ENCODE measurements at regions not wholly inside any gene's neighbourhood (a gene's known extent, or its start where the extent isn't known, plus 50 kb on each side); places are given as distances from the start of the nearest gene placed in this dataset.
"Not testable (repeated sequence)": the region's sequence is repeated elsewhere in the genome, so short reads cannot be mapped to it uniquely, and the experiment has no call there.

DNA sequence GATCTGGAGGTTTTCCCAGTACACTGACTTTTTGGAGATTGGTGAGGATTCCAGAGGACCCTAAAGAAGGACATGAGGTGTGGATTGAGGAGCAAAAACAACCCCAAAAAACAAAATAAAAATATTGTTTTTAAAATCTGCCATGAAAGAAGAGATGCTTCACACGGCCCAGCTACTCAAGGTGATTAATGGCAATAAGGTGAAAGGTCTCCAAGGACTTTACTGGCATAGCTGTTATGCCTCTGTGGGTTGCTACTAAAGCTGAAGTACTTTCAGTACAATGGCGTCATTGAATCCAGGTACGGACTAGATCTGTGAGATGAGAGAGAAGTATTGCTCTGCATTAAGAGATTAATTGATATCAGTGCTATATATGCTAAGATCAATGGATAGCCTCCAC, 606.4 kb downstream of the TDRD15 start:
- no peak for DNase-seq

DNA sequence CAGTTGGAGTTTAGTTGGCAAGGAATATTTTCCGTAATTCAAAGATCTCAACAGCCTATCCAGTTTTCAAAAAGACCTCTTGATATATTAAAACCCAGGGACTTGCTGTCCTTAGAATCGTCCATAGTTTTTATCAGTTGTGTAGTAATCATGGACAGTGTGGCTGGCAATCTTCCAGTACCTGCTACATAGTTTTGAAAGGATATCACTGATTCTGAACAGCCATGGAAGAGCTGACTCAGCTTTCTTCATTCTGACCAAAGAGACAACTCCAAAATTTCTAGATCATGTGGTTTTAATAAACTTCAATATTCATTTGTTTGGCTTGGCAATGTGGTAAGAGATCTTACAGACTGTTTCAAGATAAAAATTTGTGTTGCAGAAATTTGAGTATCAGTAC, 616.7 kb downstream of the TDRD15 start:
- no peak for DNase-seq

DNA sequence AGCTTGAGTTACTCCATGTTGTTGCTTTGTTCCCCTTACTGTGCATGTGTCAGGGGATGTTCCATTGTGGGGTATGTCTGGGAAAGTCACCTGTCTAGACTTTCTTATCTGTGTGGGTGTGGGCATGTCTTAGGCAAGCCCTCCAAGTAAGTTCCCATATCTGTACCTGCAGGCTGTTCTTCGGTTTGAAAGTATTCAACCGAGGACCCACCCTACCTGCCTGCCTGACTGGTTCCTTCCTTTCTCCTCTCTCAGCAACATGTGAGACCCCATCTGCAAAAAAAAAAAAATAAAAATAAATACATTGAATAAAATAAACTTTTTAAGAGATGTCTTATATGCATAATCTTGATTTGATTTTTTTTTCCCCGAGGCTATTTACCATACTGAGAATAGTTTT, 622.7 kb downstream of the TDRD15 start:
- DNase-seq = no peak

DNA sequence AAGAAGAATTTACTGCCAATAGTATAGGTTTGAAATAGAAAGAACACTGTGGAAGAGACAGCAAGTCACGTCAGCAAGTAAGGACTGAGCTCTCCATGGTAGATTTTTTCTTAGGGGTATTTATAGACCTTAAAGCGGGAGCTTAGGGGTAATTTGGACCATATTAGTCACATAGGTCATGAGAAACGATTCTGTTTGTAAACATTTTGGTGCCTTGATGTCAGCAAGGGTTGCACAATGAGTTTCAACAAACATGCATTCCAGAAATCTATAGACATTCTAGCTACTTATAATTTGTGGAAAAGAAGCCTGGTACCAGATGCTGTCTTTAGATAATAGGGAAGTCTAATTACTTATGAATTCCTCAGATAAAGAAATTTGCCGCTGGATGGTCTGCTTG, 624.7 kb downstream of the TDRD15 start:
- no peak for DNase-seq

DNA sequence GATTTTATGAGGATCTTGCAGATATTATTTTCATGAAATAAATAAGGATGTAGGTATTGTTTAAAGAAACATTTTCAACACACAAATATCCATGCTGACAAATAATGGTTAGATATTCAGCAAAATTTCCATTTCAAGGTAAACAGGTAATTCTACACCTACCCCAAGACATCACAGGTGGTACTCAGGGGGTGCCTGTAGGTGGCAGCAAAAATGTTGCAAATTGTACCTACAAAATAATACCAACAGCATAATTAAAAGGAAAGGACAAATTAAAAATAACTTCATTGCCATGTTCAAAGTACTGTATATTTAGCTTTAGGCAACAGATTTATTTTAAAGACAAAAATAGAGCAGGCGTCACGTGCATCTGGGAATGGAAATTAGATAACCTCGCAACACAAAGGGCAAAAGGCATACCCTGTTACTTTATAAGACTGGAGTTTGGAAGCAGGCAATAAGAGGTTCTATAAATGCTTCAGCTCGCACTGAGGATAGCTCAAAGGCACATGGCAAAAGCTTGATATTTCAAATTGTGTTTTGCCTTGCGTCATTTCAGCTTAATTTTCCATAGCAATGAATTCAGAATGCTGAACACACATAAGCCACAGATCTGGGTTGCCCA, 630.5 kb downstream of the TDRD15 start:
- no peak for DNase-seq

DNA sequence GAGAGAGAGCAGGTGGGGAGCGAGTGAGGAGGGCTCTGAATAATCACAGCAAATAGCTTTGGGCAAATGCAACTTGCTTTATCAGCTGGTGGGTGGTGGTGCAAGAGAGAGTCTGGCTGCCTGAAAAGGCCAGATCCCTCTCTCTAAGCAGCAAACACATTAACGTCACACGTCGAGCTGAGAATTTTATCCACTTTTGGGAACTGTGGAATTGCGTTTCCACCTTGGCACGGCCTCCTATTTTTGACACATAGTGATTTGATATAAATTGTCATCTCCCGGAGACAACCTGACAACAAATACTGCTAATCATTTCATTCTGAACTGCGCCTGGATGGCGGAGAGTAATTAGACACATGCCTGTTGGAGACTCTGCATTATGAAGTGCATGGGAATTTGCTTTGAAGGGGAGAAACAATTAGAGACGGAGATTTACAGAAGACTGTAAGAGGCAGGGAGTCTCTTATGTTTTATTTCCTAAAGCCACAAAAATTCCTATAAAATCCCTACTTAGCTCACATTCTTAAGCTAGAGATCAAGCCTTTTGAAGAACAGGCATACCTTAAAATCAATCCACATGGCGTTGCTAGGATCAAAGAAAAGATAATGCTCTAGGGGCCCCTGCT, 634.1 kb downstream of the TDRD15 start:
- DNase-seq = no peak

DNA sequence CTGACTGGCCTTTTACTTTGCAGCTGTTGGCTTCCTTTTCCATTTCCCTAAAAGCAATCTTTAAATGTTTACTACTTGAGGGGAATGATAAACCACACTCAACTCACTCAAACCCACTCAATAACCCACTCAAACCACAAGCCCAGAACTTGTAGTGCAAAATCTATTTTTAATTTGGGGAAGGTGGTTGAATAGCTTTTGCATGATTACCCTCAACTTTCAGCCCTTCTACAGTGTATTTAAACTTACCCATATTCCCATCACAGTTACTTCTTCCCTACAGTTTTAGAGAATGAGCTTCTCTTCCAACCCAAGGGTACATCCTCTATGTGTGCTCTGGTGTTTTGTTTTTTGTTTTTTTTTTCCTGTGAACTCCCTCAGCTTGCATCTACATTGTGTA, 636.1 kb downstream of the TDRD15 start:
- DNase-seq = no peak

DNA sequence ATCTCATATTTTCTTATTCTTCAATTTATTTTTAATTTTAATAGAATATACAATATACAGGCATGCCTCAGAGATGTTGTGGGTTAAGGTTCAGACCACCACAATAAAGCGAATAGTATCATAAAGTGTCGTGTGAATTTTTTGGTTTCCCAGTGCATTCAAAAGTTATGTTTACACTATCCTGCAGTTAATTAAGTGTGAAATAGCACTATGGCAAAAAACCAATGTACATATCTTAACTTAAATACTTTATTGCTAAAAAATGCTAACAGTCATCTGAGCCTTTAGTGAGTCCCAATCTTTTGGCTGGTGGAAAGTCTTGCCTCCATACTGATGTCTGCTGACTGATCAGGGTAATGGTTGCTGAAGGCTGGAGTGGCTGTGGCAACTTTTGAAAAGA, 637.6 kb downstream of the TDRD15 start:
- DNase-seq = no peak

DNA sequence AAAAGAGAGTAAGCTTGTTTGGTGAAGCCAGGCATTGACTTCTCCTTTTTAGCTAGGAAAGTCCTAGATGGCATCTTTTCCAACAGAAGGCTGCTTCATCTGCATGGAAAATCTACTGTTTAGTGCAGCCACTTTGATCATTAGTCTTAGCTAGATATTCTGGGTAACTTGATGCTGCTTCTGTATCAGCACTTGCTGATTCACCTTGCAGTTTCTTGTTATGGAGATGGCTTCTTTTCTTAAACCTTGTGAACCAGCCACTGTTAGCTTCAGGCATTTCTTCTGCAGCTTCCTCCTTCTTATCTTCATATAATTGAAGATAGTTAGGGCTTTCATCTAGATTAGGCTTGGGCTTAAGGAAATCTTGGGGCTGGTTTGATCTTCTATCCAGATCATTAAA, 639.7 kb downstream of the TDRD15 start:
- no peak for DNase-seq

DNA sequence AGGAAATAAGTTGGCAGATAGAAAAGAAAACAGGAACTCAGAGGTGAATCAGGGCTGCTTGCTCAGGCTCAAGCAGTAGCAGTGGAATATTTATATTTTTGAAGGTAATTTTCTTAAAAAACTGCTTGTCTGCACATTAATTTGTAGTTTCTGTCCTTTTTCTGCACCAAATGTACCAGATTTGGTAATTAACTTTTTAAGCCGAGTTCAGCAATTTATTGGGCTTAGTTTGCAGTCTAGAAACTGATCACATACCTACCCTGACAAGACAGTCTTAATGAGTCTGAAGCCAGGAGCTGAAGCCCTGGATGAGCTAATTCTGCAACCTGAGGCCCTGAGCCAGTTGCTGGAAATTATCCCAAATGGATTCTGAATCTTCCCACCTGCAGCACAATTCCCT, 647.0 kb downstream of the TDRD15 start:
- DNase-seq = no peak

DNA sequence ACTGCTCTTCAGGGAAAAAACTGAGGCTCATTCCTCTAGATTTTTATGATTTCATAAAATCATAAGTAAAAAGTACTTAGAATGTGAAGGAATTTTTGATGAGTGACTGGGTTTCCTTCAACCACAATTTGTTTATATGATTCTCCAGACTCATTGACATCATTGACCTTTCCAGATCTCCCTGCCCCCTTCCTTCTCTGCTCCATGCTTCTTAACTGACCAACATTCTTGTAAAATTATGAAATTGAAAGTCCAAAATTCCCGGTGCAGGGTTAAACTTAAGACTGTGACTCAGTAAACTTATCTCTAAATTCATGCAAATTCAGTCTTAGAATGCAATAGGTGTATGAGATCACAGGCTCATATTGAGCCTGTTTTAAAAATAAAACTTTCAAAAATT, 648.9 kb downstream of the TDRD15 start:
- DNase-seq = no peak

DNA sequence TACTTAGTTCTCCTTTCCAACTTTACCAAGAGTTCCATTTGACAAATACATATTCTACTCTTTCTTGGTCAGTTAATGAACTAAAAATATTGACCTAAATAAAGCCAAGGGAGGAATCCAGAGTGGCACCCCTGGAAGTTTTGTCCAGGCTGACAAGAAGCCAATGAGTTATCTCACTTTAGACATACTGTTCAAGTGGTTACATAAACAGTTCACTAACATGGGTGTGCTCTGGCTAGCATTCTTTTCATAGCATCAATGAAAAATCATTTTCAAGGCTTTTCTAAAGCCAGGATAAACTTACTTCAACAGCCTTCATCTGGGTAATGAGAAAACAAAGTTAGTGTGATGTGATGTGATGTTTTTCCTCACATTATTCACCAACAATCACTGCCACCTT, 649.4 kb downstream of the TDRD15 start:
- no peak for DNase-seq

DNA sequence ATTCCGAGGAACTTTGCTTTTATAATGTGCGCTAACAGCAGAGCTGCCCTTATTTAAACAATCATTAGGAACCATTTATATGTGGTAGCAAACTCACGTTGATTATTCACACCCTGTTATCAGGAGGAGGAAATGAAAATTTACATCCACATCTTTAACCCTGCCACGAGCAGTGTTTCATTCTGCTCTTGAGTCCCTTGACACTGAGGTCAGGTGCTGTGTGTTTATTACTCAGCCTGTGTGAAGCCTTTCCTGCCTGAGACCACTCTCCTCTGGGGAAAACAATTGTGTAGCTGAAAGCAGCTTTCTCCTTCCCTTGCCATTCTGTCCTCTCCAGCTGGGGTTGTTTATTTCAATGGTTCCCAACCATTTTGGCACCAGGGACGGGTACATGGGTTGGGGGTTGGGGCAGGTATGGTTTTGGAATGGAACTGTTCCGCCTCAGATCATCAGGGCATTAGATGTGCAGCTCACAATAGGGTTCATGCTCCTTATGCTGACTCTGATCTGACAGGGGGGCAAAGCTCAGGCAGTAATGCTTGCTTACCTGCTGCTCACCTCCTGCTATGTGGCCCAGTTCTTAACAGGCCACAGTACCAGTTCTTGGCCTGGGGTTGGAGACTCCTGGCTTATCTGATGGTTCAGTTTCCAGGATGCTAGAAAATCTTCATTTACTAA, 651.1 kb downstream of the TDRD15 start:
- no peak for DNase-seq

DNA sequence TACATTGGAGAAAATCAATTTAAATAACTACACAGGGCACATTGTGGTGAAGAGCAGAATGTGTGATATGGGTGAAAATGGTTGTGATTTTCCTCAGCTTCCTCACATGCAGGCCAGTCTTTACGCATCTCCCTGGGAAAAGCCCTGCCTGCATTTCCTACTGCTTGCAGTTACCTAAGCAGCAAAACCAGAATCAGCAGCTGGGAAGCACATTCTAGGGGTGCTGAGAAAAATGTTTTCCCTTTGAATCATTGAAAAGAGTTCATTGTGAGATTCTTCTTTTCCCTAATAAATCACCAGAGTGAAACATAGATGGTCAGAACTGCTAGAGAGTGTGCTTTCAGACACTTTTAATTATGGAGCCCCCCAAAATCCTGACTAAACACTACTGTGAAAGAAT, 656.0 kb downstream of the TDRD15 start:
- no peak for DNase-seq

DNA sequence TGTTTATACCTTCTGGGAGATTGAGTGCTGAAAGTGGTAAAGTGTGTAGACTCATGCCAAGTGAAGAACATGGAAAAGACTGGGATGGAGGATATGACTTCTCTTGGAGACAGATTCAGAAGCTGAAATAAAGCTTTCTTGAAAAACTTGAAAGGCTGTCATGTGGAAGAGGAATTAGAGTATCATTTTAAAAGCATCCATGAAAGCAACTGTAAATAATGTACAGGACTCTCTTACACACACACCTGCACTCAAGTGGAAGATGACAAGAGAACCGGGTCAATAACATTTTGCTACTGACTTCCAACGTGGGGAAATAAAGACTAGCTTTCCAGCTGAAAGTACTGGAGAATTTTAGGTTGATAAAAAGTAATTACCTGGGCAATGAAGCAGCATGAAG, 658.2 kb downstream of the TDRD15 start:
- no peak for DNase-seq

DNA sequence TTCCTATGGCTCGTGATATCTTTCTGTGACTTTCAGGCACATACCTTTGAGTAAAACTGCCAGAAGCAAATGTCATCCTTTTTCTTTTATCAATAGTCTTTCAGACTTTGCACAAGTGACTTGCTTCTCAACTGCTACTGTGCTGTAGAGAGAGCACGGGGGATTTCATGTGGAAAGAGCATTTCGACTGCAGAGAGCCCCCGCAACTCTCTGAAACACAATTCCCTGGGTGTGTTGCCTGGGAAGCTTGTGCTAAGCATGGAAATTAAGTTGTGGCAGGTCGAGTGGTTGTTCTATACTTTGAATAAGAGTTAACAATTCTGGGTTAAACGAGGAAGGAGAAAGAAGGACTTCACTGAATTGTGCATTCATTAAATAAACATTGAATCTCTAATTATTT, 659.1 kb downstream of the TDRD15 start:
- DNase-seq = no peak

DNA sequence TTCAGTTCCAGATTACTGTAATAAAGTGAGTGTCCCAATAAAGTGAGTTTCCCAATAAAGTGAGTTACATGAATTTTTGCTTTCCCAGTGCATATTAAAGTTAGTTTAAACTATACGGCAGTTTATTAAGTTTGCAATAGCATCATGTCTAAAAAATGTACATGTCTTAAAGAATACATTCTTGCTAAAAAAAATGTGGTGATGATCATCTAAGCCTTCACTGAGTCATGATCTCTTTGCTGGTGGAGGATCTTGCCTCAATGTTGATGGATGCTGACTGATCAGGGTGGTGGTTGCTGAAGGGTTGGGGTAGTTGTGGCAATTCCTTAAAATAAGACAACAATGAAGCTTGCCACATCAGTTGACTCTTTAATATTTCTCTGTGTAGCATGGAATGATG, 664.2 kb downstream of the TDRD15 start:
- no peak for DNase-seq

DNA sequence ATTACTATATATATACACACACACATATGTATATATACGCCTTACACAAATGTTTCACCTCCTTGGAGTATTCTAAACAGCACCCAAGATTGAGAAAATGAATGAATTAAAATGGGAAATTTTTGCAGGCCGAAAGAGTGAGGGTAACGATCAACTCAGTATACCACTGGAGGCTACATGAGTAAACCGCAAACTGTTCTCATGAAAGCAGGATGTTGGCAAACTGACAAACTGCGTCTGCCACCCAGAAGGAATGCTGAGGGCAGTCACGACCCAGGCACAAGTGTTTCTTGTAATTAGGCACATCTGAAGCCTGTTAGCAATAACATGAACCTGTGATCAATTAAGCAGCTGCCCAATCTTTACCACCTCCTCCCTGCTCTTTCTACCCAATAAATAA, 666.5 kb downstream of the TDRD15 start:
- not testable (repeated sequence) for DNase-seq

DNA sequence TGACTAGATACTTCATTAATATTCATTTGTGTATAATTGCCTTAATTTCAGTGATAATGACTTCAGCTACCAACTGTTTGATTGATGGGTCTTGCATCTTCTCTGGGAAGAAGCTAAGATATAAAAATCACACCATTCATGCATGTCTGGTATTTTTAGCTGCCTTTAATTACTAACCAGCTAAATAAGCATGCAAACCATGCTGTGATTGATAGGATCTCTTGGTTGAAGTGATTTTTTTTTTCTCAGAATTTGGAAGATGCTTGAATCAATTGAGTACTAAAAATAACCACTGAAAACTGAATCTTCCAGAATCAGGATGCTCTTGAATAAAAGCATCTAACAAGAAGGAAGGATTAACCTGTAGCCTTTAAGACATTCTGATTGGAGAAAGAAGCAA, 668.8 kb downstream of the TDRD15 start:
- DNase-seq = no peak

DNA sequence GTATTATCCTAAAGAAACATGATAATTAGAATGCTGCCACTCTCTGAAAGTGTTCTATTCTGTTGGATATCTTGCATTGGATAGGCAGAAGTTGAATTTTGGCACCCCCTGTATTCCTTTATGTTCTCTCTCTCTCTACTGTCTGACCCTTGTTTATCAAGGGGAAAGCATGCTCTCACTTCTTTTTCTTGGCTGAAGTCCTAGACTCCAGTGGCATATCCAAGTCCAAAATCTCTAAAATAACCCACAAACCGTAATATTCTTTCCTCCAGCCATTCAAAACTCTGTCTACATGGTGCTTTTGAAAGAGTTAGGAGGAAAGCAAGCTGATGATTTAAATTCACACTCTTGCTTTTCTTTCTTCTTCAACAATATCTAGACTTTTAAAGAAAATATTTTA, 669.7 kb downstream of the TDRD15 start:
- no peak for DNase-seq

DNA sequence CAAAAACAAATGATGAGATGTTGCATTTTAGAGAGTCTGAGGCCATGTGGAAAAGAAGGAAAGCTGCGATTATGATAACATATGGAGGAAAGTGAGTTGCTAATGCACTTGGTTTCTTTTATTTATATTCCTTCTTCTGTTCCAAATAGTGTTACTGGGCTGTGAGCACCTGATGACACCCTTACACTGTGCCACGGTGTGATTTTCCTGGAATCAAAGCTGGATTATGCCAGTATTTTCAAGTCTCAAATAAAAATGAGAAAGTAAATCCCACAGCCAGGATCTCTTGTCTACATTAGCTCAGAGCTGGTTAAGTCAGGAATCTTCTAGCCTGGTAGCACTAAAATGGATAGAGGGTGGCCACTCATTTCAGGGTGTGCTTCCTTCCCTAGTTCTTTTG, 670.8 kb downstream of the TDRD15 start:
- DNase-seq = no peak

DNA sequence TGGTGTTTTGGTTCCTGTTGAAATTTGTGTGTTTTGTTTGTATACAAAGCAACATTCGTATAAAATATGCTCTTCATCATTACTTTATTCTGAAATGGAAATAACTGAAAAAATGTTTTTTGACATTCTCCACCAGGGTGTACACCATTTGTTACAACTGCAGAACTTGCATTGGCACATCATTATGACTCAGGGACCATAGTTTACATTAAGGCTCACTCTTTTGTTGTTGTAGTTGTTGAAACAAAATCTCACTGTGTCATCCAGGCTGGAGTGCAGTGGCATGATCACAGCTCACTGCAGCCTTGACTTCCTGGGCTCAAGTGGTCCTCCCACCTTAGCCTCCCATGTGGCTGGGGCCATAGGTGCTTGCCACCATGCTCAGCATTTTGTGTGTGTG, 676.6 kb downstream of the TDRD15 start:
- DNase-seq = no peak

DNA sequence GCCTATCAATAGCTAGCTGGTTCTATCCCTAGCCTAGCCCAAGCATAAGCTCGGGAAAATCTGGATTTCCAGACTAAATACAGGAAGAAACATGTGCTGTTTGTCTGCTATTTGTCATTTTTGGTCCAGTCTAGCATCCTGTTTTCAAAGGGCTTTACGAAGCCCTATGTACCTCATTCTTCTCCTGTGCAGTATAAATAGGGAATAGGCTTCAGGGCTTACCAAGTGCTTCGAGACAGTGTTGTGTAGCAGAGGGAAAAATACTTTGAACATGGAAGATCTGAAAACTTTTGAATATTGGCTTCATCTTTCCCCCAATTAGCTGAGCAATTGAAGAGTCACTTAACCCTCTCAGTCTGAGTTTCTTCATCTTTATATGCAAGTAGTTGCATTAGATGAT, 679.8 kb downstream of the TDRD15 start:
- DNase-seq = no peak

DNA sequence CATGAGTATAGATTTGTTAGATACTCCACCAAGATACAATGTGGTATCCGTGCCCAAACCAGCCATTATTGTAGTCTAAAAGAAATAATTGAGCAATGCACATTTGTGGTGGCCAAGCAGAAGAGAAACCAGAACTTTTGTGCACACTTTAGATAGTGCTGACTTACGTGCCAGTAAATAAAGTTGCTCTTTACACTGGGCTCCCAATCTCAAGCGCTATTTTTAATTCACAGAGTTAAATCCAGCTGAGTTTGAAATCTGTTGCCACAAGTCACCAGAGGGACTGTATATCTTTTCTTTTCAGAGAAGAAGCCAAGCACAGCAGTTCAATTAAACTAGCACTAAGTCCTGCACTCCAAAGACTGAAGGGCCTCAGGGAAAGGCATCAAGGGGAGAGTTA, 680.4 kb downstream of the TDRD15 start:
- no peak for DNase-seq

DNA sequence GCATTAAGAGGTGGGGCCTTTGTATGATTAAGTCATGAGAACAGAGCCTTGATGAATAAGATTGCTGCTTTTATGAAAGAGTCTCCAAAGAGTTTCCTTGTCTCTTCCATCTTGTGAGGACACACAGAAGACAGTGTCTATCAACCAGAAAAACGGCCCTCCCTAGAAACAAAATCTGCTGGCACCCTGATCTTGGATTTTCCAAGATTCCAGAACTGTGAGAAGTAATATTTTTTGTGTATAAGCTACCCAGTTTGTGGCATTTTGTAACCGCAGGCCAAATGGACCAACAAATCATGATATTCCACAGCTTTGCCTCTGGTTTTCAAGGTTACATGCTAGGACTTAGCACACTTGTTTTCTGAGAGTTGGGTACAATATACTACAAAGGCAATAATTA, 687.8 kb downstream of the TDRD15 start:
- no peak for DNase-seq

All from activated T-cell treated with anti-CD3 and anti-CD28 coated beads for 4 hours (primary cell).